ENCODE measurements at regions not wholly inside any gene's neighbourhood (a gene's known extent, or its start where the extent isn't known, plus 50 kb on each side); places are given as distances from the start of the nearest gene placed in this dataset.

DNA sequence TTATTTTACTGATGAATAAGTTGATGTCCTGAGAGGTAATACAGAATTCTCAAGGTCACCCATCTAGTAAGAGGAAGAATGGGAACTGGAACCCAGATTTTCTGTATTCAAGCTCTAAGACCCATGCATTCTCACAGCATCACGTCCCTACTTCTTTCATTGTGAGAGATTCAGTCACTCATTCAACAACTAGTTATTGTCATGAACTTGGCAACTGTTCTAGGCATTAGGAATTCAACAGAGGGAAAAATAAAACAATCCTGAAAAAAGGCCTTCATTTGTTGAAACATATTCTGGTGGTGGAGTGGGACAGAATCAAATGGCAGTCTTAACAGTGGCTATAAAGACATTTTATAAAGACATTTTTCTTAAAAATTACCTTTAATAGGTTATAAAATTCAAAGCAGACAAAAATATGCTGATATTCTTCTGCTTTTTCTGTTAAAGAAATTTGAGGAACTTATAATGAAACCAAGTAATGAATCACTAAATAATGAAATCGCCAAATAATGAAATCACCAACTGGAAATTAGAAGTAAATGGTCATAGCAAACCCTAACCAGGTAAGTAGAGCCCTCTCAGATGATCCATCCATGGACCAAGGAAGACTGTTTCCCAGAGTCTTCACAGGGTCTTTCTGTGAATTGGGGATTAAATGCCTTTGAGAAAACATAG is 136.5 kb upstream of the DPYD start:
- Histone ChIP-seq H3F3A (ENCODE audit: low read length, unreplicated experiment) (no peaks in the 10 kb centered on the region), H4K20me1 (ENCODE audit: low read length) (no peaks in the 10 kb centered on the region), H3K9ac (ENCODE audit: low read length) (no peak overlapping the region), H3K27ac (ENCODE audit: low read length) (no peak overlapping the region), H3K4me3 (ENCODE audit: low read length) (no peak overlapping the region), H2AFZ (ENCODE audit: low read length) (no peak overlapping the region), H3K9me2 (replicated peaks; ENCODE audit: low read length) (no peaks in the 10 kb centered on the region), H3K9me3 (ENCODE audit: low read length) (no peaks in the 10 kb centered on the region), H3K4me2 (ENCODE audit: low read length) (no peak overlapping the region), H3K79me2 (ENCODE audit: low read length) (no peaks in the 10 kb centered on the region), H3K27me3 (ENCODE audit: low read length) (no peaks in the 10 kb centered on the region), H3K36me3 (ENCODE audit: low read depth, low read length) (no peaks in the 10 kb centered on the region), H3K4me1 (ENCODE audit: insufficient read depth, low read length) (peaks cover 37% of the 10 kb centered on the region)
- no TSS peak for BruUV-seq (replicated peaks)
- ATAC-seq (no peak), DNase-seq (no peak)
- TF ChIP-seq, protein P1, sequence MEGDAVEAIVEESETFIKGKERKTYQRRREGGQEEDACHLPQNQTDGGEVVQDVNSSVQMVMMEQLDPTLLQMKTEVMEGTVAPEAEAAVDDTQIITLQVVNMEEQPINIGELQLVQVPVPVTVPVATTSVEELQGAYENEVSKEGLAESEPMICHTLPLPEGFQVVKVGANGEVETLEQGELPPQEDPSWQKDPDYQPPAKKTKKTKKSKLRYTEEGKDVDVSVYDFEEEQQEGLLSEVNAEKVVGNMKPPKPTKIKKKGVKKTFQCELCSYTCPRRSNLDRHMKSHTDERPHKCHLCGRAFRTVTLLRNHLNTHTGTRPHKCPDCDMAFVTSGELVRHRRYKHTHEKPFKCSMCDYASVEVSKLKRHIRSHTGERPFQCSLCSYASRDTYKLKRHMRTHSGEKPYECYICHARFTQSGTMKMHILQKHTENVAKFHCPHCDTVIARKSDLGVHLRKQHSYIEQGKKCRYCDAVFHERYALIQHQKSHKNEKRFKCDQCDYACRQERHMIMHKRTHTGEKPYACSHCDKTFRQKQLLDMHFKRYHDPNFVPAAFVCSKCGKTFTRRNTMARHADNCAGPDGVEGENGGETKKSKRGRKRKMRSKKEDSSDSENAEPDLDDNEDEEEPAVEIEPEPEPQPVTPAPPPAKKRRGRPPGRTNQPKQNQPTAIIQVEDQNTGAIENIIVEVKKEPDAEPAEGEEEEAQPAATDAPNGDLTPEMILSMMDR (conservative IDR thresholded peaks at IDR 0.05; ENCODE audit: low read depth, low read length), result no peak
- TF ChIP-seq EZH2phosphoT487 (IDR thresholded peaks at IDR 0.05; ENCODE audit: borderline replicate concordance, low read length), result no peak
- no peak for TF ChIP-seq EZH2 (IDR thresholded peaks at IDR 0.05; ENCODE audit: low read length, unreplicated experiment)
- CTCF ChIA-PET, result interaction anchor here (0.6 kb wide), 1 partner anchor 1515 kb away, joined by 3 read pairs; no protein-coding TSS in a partner anchor
- POLR2A ChIA-PET (ENCODE audit: unreplicated experiment), result no interaction called here
- intact Hi-C loops (cut with micrococcal nuclease), result loop anchor here (10.0 kb wide), 3 partner anchors 783 to 1093 kb away; no protein-coding TSS in a partner anchor

- Histone ChIP-seq H3K9me2 (replicated peaks; ENCODE audit: low read length) (no peaks in the 10 kb centered on the region), H3F3A (ENCODE audit: low read length, unreplicated experiment) (no peaks in the 10 kb centered on the region), H3K36me3 (ENCODE audit: low read depth, low read length) (no peaks in the 10 kb centered on the region), H3K4me1 (ENCODE audit: insufficient read depth, low read length) (peaks cover 42% of the 10 kb centered on the region), H2AFZ (ENCODE audit: low read length) (no peak overlapping the region), H3K79me2 (ENCODE audit: low read length) (no peaks in the 10 kb centered on the region), H3K4me3 (ENCODE audit: low read length) (no peak overlapping the region), H3K27me3 (ENCODE audit: low read length) (no peaks in the 10 kb centered on the region), H3K9me3 (ENCODE audit: low read length) (no peaks in the 10 kb centered on the region), H4K20me1 (ENCODE audit: low read length) (no peaks in the 10 kb centered on the region), H3K9ac (ENCODE audit: low read length) (no peak overlapping the region), H3K27ac (ENCODE audit: low read length) (no peak overlapping the region), H3K4me2 (ENCODE audit: low read length) (no peak overlapping the region)
- DNase-seq (no peak), ATAC-seq (no peak)
- no TSS peak for BruUV-seq (replicated peaks)
- CTCF ChIA-PET, result interaction anchor here (0.6 kb wide), 1 partner anchor 1514 kb away, joined by 3 read pairs; no protein-coding TSS in a partner anchor
- POLR2A ChIA-PET (ENCODE audit: unreplicated experiment), result no interaction called here
- TF ChIP-seq, protein P1 (conservative IDR thresholded peaks at IDR 0.05; ENCODE audit: low read depth, low read length), result no peak
- TF ChIP-seq EZH2phosphoT487 (IDR thresholded peaks at IDR 0.05; ENCODE audit: borderline replicate concordance, low read length), result no peak
- TF ChIP-seq EZH2 (IDR thresholded peaks at IDR 0.05; ENCODE audit: low read length, unreplicated experiment), result no peak
- intact Hi-C loops (cut with micrococcal nuclease), result loop anchor here (10.0 kb wide), 3 partner anchors 782 to 1092 kb away; no protein-coding TSS in a partner anchor
Observed at GRCh38 chr1:98056781-98057180, 135.9 kb upstream of the DPYD start.

GRCh38 chr1:98055457-98055856 is 134.6 kb upstream of the DPYD start:
- CTCF ChIA-PET, result interaction anchor here (0.5 kb wide), 1 partner anchor 14 kb away, joined by 3 read pairs; no protein-coding TSS in a partner anchor

More at GRCh38 chr1:98055457-98055856, 134.6 kb upstream of the DPYD start:
- Histone ChIP-seq H3K4me3 (ENCODE audit: low read length) (peak overlapping the region; percentile 74), H3K9ac (ENCODE audit: low read length) (peak overlapping the region; percentile 70), H2AFZ (ENCODE audit: low read length) (peak overlapping the region; percentile 93), H3K36me3 (ENCODE audit: low read depth, low read length) (no peaks in the 10 kb centered on the region), H3K27me3 (ENCODE audit: low read length) (no peaks in the 10 kb centered on the region), H3K9me3 (ENCODE audit: low read length) (no peaks in the 10 kb centered on the region), H3K79me2 (ENCODE audit: low read length) (no peaks in the 10 kb centered on the region), H3F3A (ENCODE audit: low read length, unreplicated experiment) (no peaks in the 10 kb centered on the region), H3K9me2 (replicated peaks; ENCODE audit: low read length) (no peaks in the 10 kb centered on the region), H4K20me1 (ENCODE audit: low read length) (no peaks in the 10 kb centered on the region), H3K27ac (ENCODE audit: low read length) (peak overlapping the region; percentile 31; the same call in 1 of the 2 replicates), H3K4me2 (ENCODE audit: low read length) (peak overlapping the region; percentile 83), H3K4me1 (ENCODE audit: insufficient read depth, low read length) (peaks cover 48% of the 10 kb centered on the region)
- no peak for DNase-seq
- TF ChIP-seq EZH2 (IDR thresholded peaks at IDR 0.05; ENCODE audit: low read length, unreplicated experiment) (no peak), EZH2phosphoT487 (IDR thresholded peaks at IDR 0.05; ENCODE audit: borderline replicate concordance, low read length) (no peak)
- TF ChIP-seq, protein P1 (conservative IDR thresholded peaks at IDR 0.05; ENCODE audit: low read depth, low read length), result no peak
- no peak for ATAC-seq
- intact Hi-C loops (cut with micrococcal nuclease), result loop anchor here (2.0 to 10.0 kb wide), 4 partner anchors 267 to 1091 kb away; no protein-coding TSS in a partner anchor
- BruUV-seq (replicated peaks), result no TSS peak
- POLR2A ChIA-PET (ENCODE audit: unreplicated experiment), result no interaction called here
